GM23338 (cell line): ENCODE measurements at regions not wholly inside any gene's neighbourhood (a gene's known extent, or its start where the extent isn't known, plus 50 kb on each side); places are given as distances from the start of the nearest gene placed in this dataset.

Source experiments
- ATAC-seq: fragments of 200-7000 bp; cut with Tn5 transposase; 3 replicates; pipeline ENCODE4 v1.9.1; 2020
- DNase-seq: peaks from one replicate; pipeline ENCODE4 v3.0.0-alpha.2; 2015; ENCODE audit warnings: low spot score
- H2AFZ ChIP-seq: fragments of 200-600 bp; sonication (generic); 2 replicates; pipeline ENCODE4 v1.8.0; 2016; ENCODE audit warnings: antibody characterized with exemption, mild to moderate bottlenecking, moderate library complexity
- H3F3A ChIP-seq: fragments of 200-600 bp; sonication (generic); replicated peaks from 2 replicates; pipeline ENCODE4 v1.8.0; 2017; ENCODE audit warnings: antibody characterized with exemption, mixed run types, low read depth
- H3K27ac ChIP-seq: fragments of 200-600 bp; sonication (generic); 2 replicates; pipeline ENCODE4 v1.6.1; 2016; ENCODE audit warnings: low read depth
- H3K27me3 ChIP-seq: fragments of 200-600 bp; sonication (generic); 2 replicates; pipeline ENCODE4 v1.8.0; 2016; ENCODE audit warnings: mild to moderate bottlenecking, mixed run types, moderate library complexity; ENCODE audit not compliant: insufficient read depth
- H3K36me3 ChIP-seq: fragments of 200-600 bp; sonication (generic); 2 replicates; pipeline ENCODE4 v1.8.0; 2016; ENCODE audit warnings: mild to moderate bottlenecking; ENCODE audit not compliant: insufficient read depth
- H3K4me1 ChIP-seq: fragments of 200-600 bp; sonication (generic); 2 replicates; pipeline ENCODE4 v1.8.0; 2016; ENCODE audit warnings: mild to moderate bottlenecking, moderate library complexity; ENCODE audit not compliant: insufficient read depth
- H3K4me2 ChIP-seq: fragments of 200-600 bp; sonication (generic); 2 replicates; pipeline ENCODE4 v1.7.1; 2017; ENCODE audit warnings: mixed run types
- H3K4me3 ChIP-seq: fragments of 200-600 bp; sonication (generic); 2 replicates; pipeline ENCODE4 v1.6.1; 2016; ENCODE audit warnings: mixed run types
- H3K79me2 ChIP-seq: fragments of 200-600 bp; sonication (generic); replicated peaks from 2 replicates; pipeline ENCODE4 v1.8.0; 2017; ENCODE audit warnings: mild to moderate bottlenecking; ENCODE audit not compliant: insufficient read depth
- H3K9me2 ChIP-seq: fragments of 200-600 bp; sonication (generic); 2 replicates; pipeline ENCODE4 v1.8.0; 2017; ENCODE audit not compliant: insufficient read depth
- H4K20me1 ChIP-seq: fragments of 200-600 bp; sonication (generic); replicated peaks from 2 replicates; pipeline ENCODE4 v1.8.0; 2017; ENCODE audit warnings: mild to moderate bottlenecking; ENCODE audit not compliant: insufficient read depth
- H3K27ac Mint-ChIP-seq: 2 replicates; pipeline ENCODE4 v1.8.0; 2020; ENCODE audit warnings: inconsistent platforms, mild to moderate bottlenecking, moderate library complexity, mixed read lengths
- H3K27me3 Mint-ChIP-seq: 3 replicates; pipeline ENCODE4 v1.8.0; 2022; ENCODE audit warnings: low read depth, mild to moderate bottlenecking, moderate library complexity, mixed read lengths, inconsistent platforms; ENCODE audit not compliant: insufficient read depth, poor library complexity
- H3K36me3 Mint-ChIP-seq: 3 replicates; pipeline ENCODE4 v1.8.0; 2021; ENCODE audit warnings: low read depth, mild to moderate bottlenecking, inconsistent platforms, moderate library complexity, mixed read lengths
- H3K4me1 Mint-ChIP-seq: 3 replicates; pipeline ENCODE4 v1.8.0; 2020; ENCODE audit warnings: mild to moderate bottlenecking, inconsistent platforms, mixed read lengths
- H3K4me3 Mint-ChIP-seq: 3 replicates; pipeline ENCODE4 v1.8.0; 2021; ENCODE audit warnings: moderate library complexity, mild to moderate bottlenecking, inconsistent platforms, mixed read lengths
- H3K9me3 Mint-ChIP-seq: 3 replicates; pipeline ENCODE4 v1.8.0; 2020; ENCODE audit warnings: moderate library complexity, mild to moderate bottlenecking, inconsistent platforms, mixed read lengths
- CREB1 ChIP-seq: fragments of 250-450 bp; sonication (Bioruptor Pico); IDR thresholded peaks from 2 replicates; pipeline ENCODE4 v1.5.0; 2020; ENCODE audit warnings: low read depth, mild to moderate bottlenecking, moderate library complexity
- EZH2 ChIP-seq: fragments of 200-600 bp; sonication (generic); IDR thresholded peaks from one replicate; pipeline ENCODE4 v1.8.0; 2017; ENCODE audit warnings: antibody characterized with exemption, mild to moderate bottlenecking, low read depth; ENCODE audit not compliant: unreplicated experiment
- JUNB ChIP-seq: IDR thresholded peaks from one replicate; pipeline ENCODE4 v1.6.1; 2016; ENCODE audit warnings: antibody characterized with exemption; ENCODE audit not compliant: unreplicated experiment
- POLR2AphosphoS5 ChIP-seq: IDR thresholded peaks from 2 replicates; pipeline ENCODE4 v1.6.1; 2016; ENCODE audit warnings: antibody characterized with exemption, low read depth
- REST ChIP-seq: IDR thresholded peaks from one replicate; pipeline ENCODE4 v1.6.1; 2018; ENCODE audit warnings: antibody characterized with exemption; ENCODE audit not compliant: unreplicated experiment
- STAT1 ChIP-seq: IDR thresholded peaks from one replicate; pipeline ENCODE4 v1.6.1; 2016; ENCODE audit warnings: antibody characterized with exemption; ENCODE audit not compliant: unreplicated experiment
- ZNF114 ChIP-seq: fragments of 250-450 bp; sonication (Bioruptor Pico); IDR thresholded peaks from 2 replicates; pipeline ENCODE4 v1.5.0; 2020; ENCODE audit warnings: mild to moderate bottlenecking, moderate library complexity
- ZNF331 ChIP-seq: fragments of 250-450 bp; sonication (Bioruptor Pico); IDR thresholded peaks from 2 replicates; pipeline ENCODE4 v1.5.0; 2020; ENCODE audit warnings: low read depth, mild to moderate bottlenecking, moderate library complexity
- TF ChIP-seq, protein P1 (sequence below): IDR thresholded peaks from 2 replicates; pipeline ENCODE4 v1.6.1; 2016; ENCODE audit warnings: antibody characterized with exemption
- TF ChIP-seq, protein P2 (sequence below), 2 experiments: fragments of 200-600 bp in 1 of 2; sonication (generic) in 1 of 2; conservative IDR thresholded peaks; 2 replicates each; pipeline versions ENCODE4 v1.5.1 to v1.6.1; 2016 to 2017; ENCODE audit warnings: antibody characterized with exemption in 2 of 2, low read depth in 2 of 2, mild to moderate bottlenecking in 2 of 2, moderate library complexity in 1 of 2

DNA sequence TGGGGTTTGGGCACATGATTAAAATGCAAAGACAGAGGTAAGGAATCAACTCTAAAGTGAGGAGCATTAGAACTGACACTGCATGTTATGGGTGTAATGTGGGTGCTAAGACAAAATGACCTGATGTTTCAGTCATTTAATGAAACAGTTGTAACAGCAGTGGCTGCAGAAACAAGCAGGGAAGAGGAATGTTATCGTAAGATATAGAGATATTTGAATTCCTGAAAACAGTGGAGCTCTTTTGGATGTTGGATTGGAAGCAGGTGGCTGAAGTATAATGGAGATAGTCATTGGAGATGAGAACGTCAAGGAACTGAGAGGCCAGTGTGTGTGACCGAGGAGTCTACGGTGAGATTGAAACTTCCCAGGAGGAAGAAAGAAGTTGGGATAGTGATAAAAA, 1065.2 kb downstream of the ZPLD1 start:
- TF ChIP-seq CREB1 (CRISPR knock-in tag), result no peak
- H3K4me1 ChIP-seq, result no peaks in the 10 kb centered on the region
- no peak overlapping the region for H3K27ac Mint-ChIP-seq
- no peaks in the 10 kb centered on the region for H3F3A ChIP-seq
- no peak overlapping the region for H3K4me3 Mint-ChIP-seq
- DNase-seq (no peak), ATAC-seq (no peak)
- H3K27me3 ChIP-seq, result no peaks in the 10 kb centered on the region
- H3K9me3 Mint-ChIP-seq, result no peaks in the 10 kb centered on the region
- H3K36me3 Mint-ChIP-seq, result no peaks in the 10 kb centered on the region
- no peaks in the 10 kb centered on the region for H4K20me1 ChIP-seq
- H3K79me2 ChIP-seq, result no peaks in the 10 kb centered on the region
- H3K27me3 Mint-ChIP-seq, result no peaks in the 10 kb centered on the region
- no peaks in the 10 kb centered on the region for H3K36me3 ChIP-seq
- no peak overlapping the region for H2AFZ ChIP-seq
- no peaks in the 10 kb centered on the region for H3K9me2 ChIP-seq
- no peak overlapping the region for H3K4me2 ChIP-seq
- H3K27ac ChIP-seq, result no peak overlapping the region
- no peak overlapping the region for H3K4me3 ChIP-seq
- no peaks in the 10 kb centered on the region for H3K4me1 Mint-ChIP-seq

- H3K4me1 ChIP-seq, result peaks cover 7% of the 10 kb centered on the region; the same call in 1 of the 2 replicates
- peaks cover 3% of the 10 kb centered on the region; the same call in 2 of the 3 replicates for H3K36me3 Mint-ChIP-seq
- ATAC-seq, result no peak
- peaks cover 4% of the 10 kb centered on the region; the same call in 1 of the 3 replicates for H3K4me1 Mint-ChIP-seq
- H3K4me2 ChIP-seq, result no peak overlapping the region
- no peaks in the 10 kb centered on the region for H3K27me3 Mint-ChIP-seq
- H3K9me2 ChIP-seq, result no peaks in the 10 kb centered on the region
- no peak overlapping the region for H3K4me3 ChIP-seq
- H3F3A ChIP-seq, result no peaks in the 10 kb centered on the region
- H3K9me3 Mint-ChIP-seq, result peaks cover 13% of the 10 kb centered on the region; the same call in 2 of the 3 replicates
- no peak overlapping the region for H2AFZ ChIP-seq
- no peaks in the 10 kb centered on the region for H3K27me3 ChIP-seq
- H3K36me3 ChIP-seq, result no peaks in the 10 kb centered on the region
- H4K20me1 ChIP-seq, result no peaks in the 10 kb centered on the region
- DNase-seq, result no peak
- H3K27ac ChIP-seq, result no peak overlapping the region
- H3K79me2 ChIP-seq, result no peaks in the 10 kb centered on the region
- H3K4me3 Mint-ChIP-seq, result no peak overlapping the region
- H3K27ac Mint-ChIP-seq, result no peak overlapping the region
- TF ChIP-seq REST (no peak), JUNB (no peak), ZNF331 (CRISPR knock-in tag) (no peak), EZH2 (no peak), POLR2AphosphoS5 (no peak), CREB1 (CRISPR knock-in tag) (no peak), ZNF114 (no peak), STAT1 (no peak)
- TF ChIP-seq, protein P1, sequence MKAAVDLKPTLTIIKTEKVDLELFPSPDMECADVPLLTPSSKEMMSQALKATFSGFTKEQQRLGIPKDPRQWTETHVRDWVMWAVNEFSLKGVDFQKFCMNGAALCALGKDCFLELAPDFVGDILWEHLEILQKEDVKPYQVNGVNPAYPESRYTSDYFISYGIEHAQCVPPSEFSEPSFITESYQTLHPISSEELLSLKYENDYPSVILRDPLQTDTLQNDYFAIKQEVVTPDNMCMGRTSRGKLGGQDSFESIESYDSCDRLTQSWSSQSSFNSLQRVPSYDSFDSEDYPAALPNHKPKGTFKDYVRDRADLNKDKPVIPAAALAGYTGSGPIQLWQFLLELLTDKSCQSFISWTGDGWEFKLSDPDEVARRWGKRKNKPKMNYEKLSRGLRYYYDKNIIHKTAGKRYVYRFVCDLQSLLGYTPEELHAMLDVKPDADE, result no peak
- TF ChIP-seq, protein P2, sequence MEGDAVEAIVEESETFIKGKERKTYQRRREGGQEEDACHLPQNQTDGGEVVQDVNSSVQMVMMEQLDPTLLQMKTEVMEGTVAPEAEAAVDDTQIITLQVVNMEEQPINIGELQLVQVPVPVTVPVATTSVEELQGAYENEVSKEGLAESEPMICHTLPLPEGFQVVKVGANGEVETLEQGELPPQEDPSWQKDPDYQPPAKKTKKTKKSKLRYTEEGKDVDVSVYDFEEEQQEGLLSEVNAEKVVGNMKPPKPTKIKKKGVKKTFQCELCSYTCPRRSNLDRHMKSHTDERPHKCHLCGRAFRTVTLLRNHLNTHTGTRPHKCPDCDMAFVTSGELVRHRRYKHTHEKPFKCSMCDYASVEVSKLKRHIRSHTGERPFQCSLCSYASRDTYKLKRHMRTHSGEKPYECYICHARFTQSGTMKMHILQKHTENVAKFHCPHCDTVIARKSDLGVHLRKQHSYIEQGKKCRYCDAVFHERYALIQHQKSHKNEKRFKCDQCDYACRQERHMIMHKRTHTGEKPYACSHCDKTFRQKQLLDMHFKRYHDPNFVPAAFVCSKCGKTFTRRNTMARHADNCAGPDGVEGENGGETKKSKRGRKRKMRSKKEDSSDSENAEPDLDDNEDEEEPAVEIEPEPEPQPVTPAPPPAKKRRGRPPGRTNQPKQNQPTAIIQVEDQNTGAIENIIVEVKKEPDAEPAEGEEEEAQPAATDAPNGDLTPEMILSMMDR (conservative IDR thresholded peaks at IDR 0.05; ENCODE audit: low read depth in 2 of 2), result no peak
Observed at GRCh38 chr3:103510760-103511159, 1075.9 kb downstream of the ZPLD1 start.
